Left ventricle myocardium inferior (tissue), 1 donor: ENCODE measurements at regions not wholly inside any gene's neighbourhood (a gene's known extent, or its start where the extent isn't known, plus 50 kb on each side); places are given as distances from the start of the nearest gene placed in this dataset.

Experiments used
- DNase-seq: peaks from one replicate; pipeline ENCODE4 v3.0.0-alpha.2; 2020
- H3K27ac ChIP-seq: fragments of 200-600 bp; replicated peaks from 2 replicates; pipeline ENCODE4 v1.8.0; 2021
- H3K27me3 ChIP-seq: fragments of 200-600 bp; 2 replicates; pipeline ENCODE4 v1.8.0; 2021; ENCODE audit warnings: low read depth
- H3K36me3 ChIP-seq: fragments of 200-600 bp; 2 replicates; pipeline ENCODE4 v1.8.0; 2021
- H3K4me1 ChIP-seq: fragments of 200-600 bp; 2 replicates; pipeline ENCODE4 v1.8.0; 2021
- H3K4me3 ChIP-seq: fragments of 200-600 bp; 2 replicates; pipeline ENCODE4 v1.8.0; 2021; ENCODE audit warnings: mild to moderate bottlenecking, moderate library complexity
- H3K9me3 ChIP-seq: fragments of 200-600 bp; replicated peaks from 2 replicates; pipeline ENCODE4 v1.8.0; 2021
- CTCF ChIP-seq: fragments of 200-600 bp; IDR thresholded peaks from 2 replicates; pipeline ENCODE4 v1.8.0; 2021; ENCODE audit warnings: antibody characterized with exemption, mild to moderate bottlenecking, borderline replicate concordance
- intact Hi-C: fragments of 100-400 bp; cut with micrococcal nuclease; formaldehyde crosslinking; loops from one replicate; pipeline ENCODE4 v1.11.0; 2022
- donor health status: DM: no; HTN: yes; CAD: no; lungs with severe emphysema.

GRCh38 chr2:239712755-239713154 is 311.9 kb upstream of the HDAC4 start:
- H3K36me3 ChIP-seq: no peaks in the 10 kb centered on the region
- DNase-seq: no peak
- H3K27ac ChIP-seq: no peak overlapping the region
- H3K27me3 ChIP-seq: peaks cover 28% of the 10 kb centered on the region
- H3K4me3 ChIP-seq: no peak overlapping the region
- TF ChIP-seq CTCF: no peak
- intact Hi-C loops: no loop called here
- H3K4me1 ChIP-seq: no peaks in the 10 kb centered on the region
- peaks cover 62% of the 10 kb centered on the region for H3K9me3 ChIP-seq

GRCh38 chr2:239711911-239712570 is 311.2 kb upstream of the HDAC4 start:
- no peaks in the 10 kb centered on the region for H3K4me1 ChIP-seq
- no peak overlapping the region for H3K27ac ChIP-seq
- DNase-seq: no peak
- peaks cover 62% of the 10 kb centered on the region for H3K9me3 ChIP-seq
- no peaks in the 10 kb centered on the region for H3K36me3 ChIP-seq
- TF ChIP-seq CTCF: no peak
- peaks cover 28% of the 10 kb centered on the region for H3K27me3 ChIP-seq
- intact Hi-C loops: no loop called here
- no peak overlapping the region for H3K4me3 ChIP-seq

- Histone ChIP-seq H3K27me3 (peaks cover 29% of the 10 kb centered on the region), H3K9me3 (peaks cover 62% of the 10 kb centered on the region), H3K36me3 (no peaks in the 10 kb centered on the region), H3K4me3 (no peak overlapping the region), H3K27ac (no peak overlapping the region), H3K4me1 (peaks cover 3% of the 10 kb centered on the region)
- intact Hi-C loops: no loop called here
- TF ChIP-seq CTCF: no peak
- DNase-seq: no peak
These were observed 310.4 kb upstream of the HDAC4 start for GRCh38 chr2:239710953-239711861.

GRCh38 chr2:239706367-239706766 is 305.5 kb upstream of the HDAC4 start:
- H3K9me3 ChIP-seq: peaks cover 38% of the 10 kb centered on the region
- no peak overlapping the region for H3K27ac ChIP-seq
- no peak overlapping the region for H3K4me3 ChIP-seq
- peaks cover 4% of the 10 kb centered on the region for H3K4me1 ChIP-seq
- peaks cover 29% of the 10 kb centered on the region for H3K27me3 ChIP-seq
- TF ChIP-seq CTCF: no peak
- H3K36me3 ChIP-seq: no peaks in the 10 kb centered on the region
- intact Hi-C loops: no loop called here
- DNase-seq: no peak

- H3K4me3 ChIP-seq: no peak overlapping the region
- no peaks in the 10 kb centered on the region for H3K36me3 ChIP-seq
- no peak for TF ChIP-seq CTCF
- peaks cover 29% of the 10 kb centered on the region for H3K27me3 ChIP-seq
- H3K4me1 ChIP-seq: peaks cover 4% of the 10 kb centered on the region
- peaks cover 23% of the 10 kb centered on the region for H3K9me3 ChIP-seq
- intact Hi-C loops: no loop called here
- no peak for DNase-seq
- no peak overlapping the region for H3K27ac ChIP-seq
These were observed 303.9 kb upstream of the HDAC4 start for GRCh38 chr2:239704737-239705136.
